K562 (cell line): ENCODE measurements at regions not wholly inside any gene's neighbourhood (a gene's known extent, or its start where the extent isn't known, plus 50 kb on each side); places are given as distances from the start of the nearest gene placed in this dataset.

Experiments used
- ATAC-seq: fragments of 200-7000 bp; cut with Tn5 transposase; 3 replicates; pipeline ENCODE4 v1.9.1; 2020; ENCODE audit warnings: moderate library complexity
- BruUV-seq: library from RNA; stranded (reverse); fragments of 400-500 nt; replicated peaks from 2 replicates; lab custom pipeline; 2021; lab: Mats Ljungman, UMichigan
- CTCF ChIA-PET: fragments of 300-600 bp; formaldehyde crosslinking; extraction: SDS; loops from one replicate; lab custom pipeline; 2021; ENCODE audit warnings: low intra/inter-chr PET ratio; lab: Yijun Ruan, JAX
- POLR2A ChIA-PET: fragments of 300-600, 350-650 bp; sonication (Branson Sonifier 250); formaldehyde crosslinking; extraction: SDS; loops from one replicate; lab custom pipeline; 2021; ENCODE audit warnings: antibody characterized with exemption, inconsistent platforms; lab: Yijun Ruan, JAX
- DNase-seq, 4 experiments: peaks; one replicate each; pipeline versions ENCODE4 v3.0.0 to v3.0.0-alpha.2; 2011 to 2018; ENCODE audit warnings: low spot score in 3 of 4, mixed read lengths in 3 of 4; ENCODE audit errors: extremely low read depth in 1 of 4
- FAIRE-seq: peaks from 2 replicates; lab custom pipeline; 2011; peaks lifted over from hg19 to GRCh38; lab: Jason Lieb, UNC
- H2AFZ ChIP-seq: 2 replicates; pipeline ENCODE4 v1.6.0; 2011; ENCODE audit warnings: low read depth, low read length, control low read depth, inconsistent platforms
- H3K27ac ChIP-seq: fragments of 200-600 bp; 3 replicates; pipeline ENCODE4 v1.8.0; 2011; ENCODE audit warnings: low read depth, mild to moderate bottlenecking, control low read depth, inconsistent platforms, low read length, moderate library complexity, mixed read lengths; ENCODE audit errors: extremely low read depth
- H3K27me3 ChIP-seq, 2 experiments: fragments of 300-600 bp in 1 of 2; 2 replicates in 1 of 2; 3 replicates in 1 of 2; pipeline versions ENCODE4 v1.6.0 to v1.8.0; 2011; ENCODE audit warnings: inconsistent platforms in 2 of 2, low read length in 2 of 2, mild to moderate bottlenecking in 1 of 2, mixed read lengths in 1 of 2, moderate library complexity in 1 of 2; ENCODE audit not compliant: control insufficient read depth in 2 of 2, insufficient read depth in 2 of 2
- H3K36me3 ChIP-seq: fragments of 300-600 bp; 3 replicates; pipeline ENCODE4 v1.8.0; 2011; ENCODE audit warnings: mild to moderate bottlenecking, low read length, inconsistent platforms; ENCODE audit not compliant: control insufficient read depth, insufficient read depth
- H3K4me1 ChIP-seq, 2 experiments: fragments of 200-600 bp in 1 of 2; replicated peaks in 1 of 2; 2 replicates in 1 of 2; 3 replicates in 1 of 2; pipeline versions ENCODE4 v1.5.1 to v1.8.0; 2011; ENCODE audit warnings: inconsistent platforms in 2 of 2, low read length in 2 of 2, mild to moderate bottlenecking in 1 of 2, mixed read lengths in 1 of 2, moderate library complexity in 1 of 2; ENCODE audit not compliant: control insufficient read depth in 2 of 2, insufficient read depth in 2 of 2
- H3K4me2 ChIP-seq: 2 replicates; pipeline ENCODE4 v1.6.1; 2011; ENCODE audit warnings: low read length, control low read depth, inconsistent platforms, mixed read lengths; ENCODE audit not compliant: insufficient read depth
- H3K4me3 ChIP-seq: fragments of 200-600 bp; sonication (generic), shearing (Covaris generic); 2 replicates; pipeline ENCODE4 v1.5.1; 2016; ENCODE audit warnings: control low read depth, inconsistent platforms
- H3K79me2 ChIP-seq: fragments of 200-600 bp; 3 replicates; pipeline ENCODE4 v1.8.0; 2011; ENCODE audit warnings: low read length, inconsistent platforms; ENCODE audit not compliant: control insufficient read depth, insufficient read depth
- H3K9ac ChIP-seq, 2 experiments: 2 replicates each; pipeline versions ENCODE4 v1.6.0 to v1.6.1; 2011; ENCODE audit warnings: low read depth in 2 of 2, low read length in 2 of 2, control low read depth in 1 of 2, inconsistent platforms in 1 of 2, mild to moderate bottlenecking in 1 of 2, mixed read lengths in 1 of 2; ENCODE audit not compliant: insufficient read depth in 1 of 2
- H3K9me1 ChIP-seq: one replicate; pipeline ENCODE4 v1.6.0; 2011; ENCODE audit warnings: inconsistent platforms, mild to moderate bottlenecking, low read length, moderate library complexity; ENCODE audit not compliant: control insufficient read depth, insufficient read depth
- H3K9me3 ChIP-seq: replicated peaks from 2 replicates; pipeline ENCODE4 v1.5.1; 2011; ENCODE audit warnings: low read depth, low read length, inconsistent platforms; ENCODE audit not compliant: control insufficient read depth, insufficient read depth
- H4K20me1 ChIP-seq: replicated peaks from 2 replicates; pipeline ENCODE4 v1.6.1; 2011; ENCODE audit warnings: low read length, inconsistent platforms, mixed read lengths; ENCODE audit not compliant: control insufficient read depth, insufficient read depth
- CBX2 ChIP-seq: fragments of 200-600 bp; sonication (generic); IDR thresholded peaks from one replicate; pipeline ENCODE4 v1.6.1; 2012; ENCODE audit warnings: mild to moderate bottlenecking, low read length, inconsistent platforms; ENCODE audit not compliant: insufficient read depth, poor library complexity, severe bottlenecking
- HNRNPK ChIP-seq: fragments of 200-400 bp; formaldehyde crosslinking; IDR thresholded peaks from one replicate; pipeline ENCODE4 v1.6.1; 2018; ENCODE audit warnings: mild to moderate bottlenecking, low read depth, low read length; ENCODE audit not compliant: poor library complexity, severe bottlenecking
- TEAD1 ChIP-seq, 2 experiments: fragments of 450-650 bp in 1 of 2; sonication (generic) in 1 of 2; formaldehyde crosslinking; IDR thresholded peaks; 2 replicates each; pipeline versions ENCODE4 v1.4.0 to v1.8.0; 2020 to 2022; ENCODE audit warnings: mild to moderate bottlenecking in 2 of 2, missing genetic modification reagents in 1 of 2
- ZFP36 ChIP-seq: fragments of 150-350 bp; IDR thresholded peaks from 2 replicates; pipeline ENCODE4 v1.6.1; 2018; ENCODE audit warnings: low read length, low read depth; ENCODE audit not compliant: partially characterized antibody
- ZFPM2 ChIP-seq: fragments of 250-450 bp; sonication (Bioruptor Pico); IDR thresholded peaks from 2 replicates; pipeline ENCODE4 v1.5.1; 2022; ENCODE audit warnings: mild to moderate bottlenecking
- ZNF12 ChIP-seq: sonication (generic); formaldehyde crosslinking; IDR thresholded peaks from 2 replicates; pipeline ENCODE4 v1.4.0; 2020; ENCODE audit warnings: mild to moderate bottlenecking, missing genetic modification reagents
- ZNF24 ChIP-seq: fragments of 450-650 bp; IDR thresholded peaks from 2 replicates; pipeline ENCODE4 v1.6.1; 2016
- ZNF76 ChIP-seq: fragments of 250-450 bp; sonication (Bioruptor Pico); IDR thresholded peaks from 2 replicates; pipeline ENCODE4 v1.4.0; 2020; ENCODE audit warnings: mild to moderate bottlenecking, moderate library complexity, borderline replicate concordance
- WGBS: fragments of 100-300 bp; shearing (Covaris generic); methylation state at CpG from one replicate; pipeline ENCODE4 v1.1.6; 2016; ENCODE audit warnings: low coverage, mixed read lengths; ENCODE audit not compliant: insufficient coverage; ENCODE audit errors: missing lambda C conversion rate; 5-methylcytosine and 5-hydroxymethylcytosine counted together
- in situ Hi-C: fragments of 300-500 bp; cut with MboI; formaldehyde crosslinking; loops from 4 replicates; pipeline ENCODE4 v1.15.0; 2018; ENCODE audit warnings: inconsistent platforms, mixed read lengths
- intact Hi-C: fragments of 100-400 bp; cut with micrococcal nuclease; formaldehyde crosslinking; loops from 2 replicates; pipeline ENCODE4 v1.14.2; 2022
- TF ChIP-seq, protein P1 (sequence below), 2 experiments: fragments of 450-650 bp in 1 of 2; sonication (generic) in 1 of 2; formaldehyde crosslinking in 1 of 2; IDR thresholded peaks; 2 replicates each; pipeline versions ENCODE4 v1.7.1 to v1.9.0; 2016 to 2022; ENCODE audit warnings: inconsistent platforms in 1 of 2, mild to moderate bottlenecking in 1 of 2, missing genetic modification reagents in 1 of 2
- TF ChIP-seq, protein P2 (sequence below): fragments of 450-650 bp; formaldehyde crosslinking; IDR thresholded peaks from 2 replicates; pipeline ENCODE4 v1.4.0; 2020; ENCODE audit warnings: mild to moderate bottlenecking, moderate library complexity
- TF ChIP-seq, protein P3 (sequence below): fragments of 450-650 bp; IDR thresholded peaks from 2 replicates; pipeline ENCODE4 v1.6.1; 2016; ENCODE audit warnings: missing biosample characterization, missing genetic modification characterization

DNA sequence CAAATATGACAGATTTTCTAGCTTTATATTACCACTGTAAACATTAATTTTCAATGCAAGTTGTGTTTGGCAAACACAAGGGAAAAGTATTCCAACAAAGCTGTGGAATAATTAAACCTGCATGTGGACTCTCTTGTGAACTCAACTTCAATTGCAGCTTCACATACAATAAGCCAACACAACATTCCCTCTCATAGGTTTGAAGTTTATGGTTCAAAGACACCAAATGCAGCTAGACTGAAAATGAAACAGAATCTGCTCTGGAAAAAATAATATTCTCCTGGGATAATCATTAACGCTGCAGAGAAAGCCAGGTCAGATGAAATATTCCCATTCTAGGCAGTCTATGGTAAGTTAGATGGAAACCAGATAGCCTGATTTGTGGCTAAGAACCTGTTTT lies 105.8 kb upstream of the VIPR2 start:
- CTCF ChIA-PET, result no interaction called here
- Histone ChIP-seq H3K9me1 (no peaks in the 10 kb centered on the region), H3K9me3 (no peaks in the 10 kb centered on the region), H3K79me2 (no peaks in the 10 kb centered on the region), H3K27ac (no peak overlapping the region), H3K9ac (no peak overlapping the region), H3K4me1 (no peaks in the 10 kb centered on the region), H3K36me3 (no peaks in the 10 kb centered on the region), H3K4me2 (no peak overlapping the region), H3K4me3 (no peak overlapping the region), H3K27me3 (peaks cover 9 to 27% of the 10 kb centered on the region in 2 experiments; a peak in 4 of 5 replicates), H4K20me1 (no peaks in the 10 kb centered on the region), H2AFZ (no peak overlapping the region)
- ATAC-seq (no peak), FAIRE-seq (no peak), DNase-seq (no peak)
- WGBS, result 0% methylated on average over 1 of the region's 1 CpG
- BruUV-seq, result no TSS peak
- intact Hi-C loops, result no loop called here
- POLR2A ChIA-PET, result interaction anchor here (1.4 to 1.7 kb wide), 2 partner anchors 9 to 32 kb away, joined by 3 to 5 read pairs; no protein-coding TSS in a partner anchor
- in situ Hi-C loops, result no loop called here
- no peak for TF ChIP-seq ZNF76 (CRISPR knock-in tag)
- TF ChIP-seq, protein P1, sequence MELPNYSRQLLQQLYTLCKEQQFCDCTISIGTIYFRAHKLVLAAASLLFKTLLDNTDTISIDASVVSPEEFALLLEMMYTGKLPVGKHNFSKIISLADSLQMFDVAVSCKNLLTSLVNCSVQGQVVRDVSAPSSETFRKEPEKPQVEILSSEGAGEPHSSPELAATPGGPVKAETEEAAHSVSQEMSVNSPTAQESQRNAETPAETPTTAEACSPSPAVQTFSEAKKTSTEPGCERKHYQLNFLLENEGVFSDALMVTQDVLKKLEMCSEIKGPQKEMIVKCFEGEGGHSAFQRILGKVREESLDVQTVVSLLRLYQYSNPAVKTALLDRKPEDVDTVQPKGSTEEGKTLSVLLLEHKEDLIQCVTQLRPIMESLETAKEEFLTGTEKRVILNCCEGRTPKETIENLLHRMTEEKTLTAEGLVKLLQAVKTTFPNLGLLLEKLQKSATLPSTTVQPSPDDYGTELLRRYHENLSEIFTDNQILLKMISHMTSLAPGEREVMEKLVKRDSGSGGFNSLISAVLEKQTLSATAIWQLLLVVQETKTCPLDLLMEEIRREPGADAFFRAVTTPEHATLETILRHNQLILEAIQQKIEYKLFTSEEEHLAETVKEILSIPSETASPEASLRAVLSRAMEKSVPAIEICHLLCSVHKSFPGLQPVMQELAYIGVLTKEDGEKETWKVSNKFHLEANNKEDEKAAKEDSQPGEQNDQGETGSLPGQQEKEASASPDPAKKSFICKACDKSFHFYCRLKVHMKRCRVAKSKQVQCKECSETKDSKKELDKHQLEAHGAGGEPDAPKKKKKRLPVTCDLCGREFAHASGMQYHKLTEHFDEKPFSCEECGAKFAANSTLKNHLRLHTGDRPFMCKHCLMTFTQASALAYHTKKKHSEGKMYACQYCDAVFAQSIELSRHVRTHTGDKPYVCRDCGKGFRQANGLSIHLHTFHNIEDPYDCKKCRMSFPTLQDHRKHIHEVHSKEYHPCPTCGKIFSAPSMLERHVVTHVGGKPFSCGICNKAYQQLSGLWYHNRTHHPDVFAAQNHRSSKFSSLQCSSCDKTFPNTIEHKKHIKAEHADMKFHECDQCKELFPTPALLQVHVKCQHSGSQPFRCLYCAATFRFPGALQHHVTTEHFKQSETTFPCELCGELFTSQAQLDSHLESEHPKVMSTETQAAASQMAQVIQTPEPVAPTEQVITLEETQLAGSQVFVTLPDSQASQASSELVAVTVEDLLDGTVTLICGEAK (IDR thresholded peaks at IDR 0.05), result no peak
- TF ChIP-seq, protein P1 (CRISPR knock-in tag; IDR thresholded peaks at IDR 0.05), result no peak
- no peak for TF ChIP-seq ZFPM2 (CRISPR knock-in tag)
- TF ChIP-seq, protein P2, sequence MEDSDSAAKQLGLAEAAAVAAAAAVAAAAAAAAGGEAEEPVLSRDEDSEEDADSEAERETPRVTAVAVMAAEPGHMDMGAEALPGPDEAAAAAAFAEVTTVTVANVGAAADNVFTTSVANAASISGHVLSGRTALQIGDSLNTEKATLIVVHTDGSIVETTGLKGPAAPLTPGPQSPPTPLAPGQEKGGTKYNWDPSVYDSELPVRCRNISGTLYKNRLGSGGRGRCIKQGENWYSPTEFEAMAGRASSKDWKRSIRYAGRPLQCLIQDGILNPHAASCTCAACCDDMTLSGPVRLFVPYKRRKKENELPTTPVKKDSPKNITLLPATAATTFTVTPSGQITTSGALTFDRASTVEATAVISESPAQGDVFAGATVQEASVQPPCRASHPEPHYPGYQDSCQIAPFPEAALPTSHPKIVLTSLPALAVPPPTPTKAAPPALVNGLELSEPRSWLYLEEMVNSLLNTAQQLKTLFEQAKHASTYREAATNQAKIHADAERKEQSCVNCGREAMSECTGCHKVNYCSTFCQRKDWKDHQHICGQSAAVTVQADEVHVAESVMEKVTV (CRISPR knock-in tag), result no peak
- no peak for TF ChIP-seq ZNF24
- TF ChIP-seq TEAD1 (CRISPR knock-in tag; IDR thresholded peaks at IDR 0.05), result no peak
- TF ChIP-seq ZFP36, result no peak
- no peak for TF ChIP-seq CBX2
- TF ChIP-seq HNRNPK, result no peak
- TF ChIP-seq ZNF12, result no peak
- TF ChIP-seq, protein P3, sequence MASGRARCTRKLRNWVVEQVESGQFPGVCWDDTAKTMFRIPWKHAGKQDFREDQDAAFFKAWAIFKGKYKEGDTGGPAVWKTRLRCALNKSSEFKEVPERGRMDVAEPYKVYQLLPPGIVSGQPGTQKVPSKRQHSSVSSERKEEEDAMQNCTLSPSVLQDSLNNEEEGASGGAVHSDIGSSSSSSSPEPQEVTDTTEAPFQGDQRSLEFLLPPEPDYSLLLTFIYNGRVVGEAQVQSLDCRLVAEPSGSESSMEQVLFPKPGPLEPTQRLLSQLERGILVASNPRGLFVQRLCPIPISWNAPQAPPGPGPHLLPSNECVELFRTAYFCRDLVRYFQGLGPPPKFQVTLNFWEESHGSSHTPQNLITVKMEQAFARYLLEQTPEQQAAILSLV (tag), result no peak
